Liver (tissue), 3 donors: ENCODE measurements at regions not wholly inside any gene's neighbourhood (a gene's known extent, or its start where the extent isn't known, plus 50 kb on each side); places are given as distances from the start of the nearest gene placed in this dataset.

ENCODE experiments used
- FOXA1 ChIP-seq: IDR thresholded peaks from 2 replicates; pipeline ENCODE4 v1.6.1; 2016; ENCODE audit warnings: antibody characterized with exemption
- HNF4A ChIP-seq, 2 donors: conservative IDR thresholded peaks; 2 replicates each; pipeline ENCODE4 v1.6.1; 2016; ENCODE audit warnings: antibody characterized with exemption in 2 of 2, mild to moderate bottlenecking in 2 of 2
- HNF4G ChIP-seq: IDR thresholded peaks from 2 replicates; pipeline ENCODE4 v1.6.1; 2016; ENCODE audit warnings: antibody characterized with exemption
- JUND ChIP-seq, 2 donors: IDR thresholded peaks; 2 replicates each; pipeline ENCODE4 v1.6.1; 2016; ENCODE audit warnings: antibody characterized with exemption in 2 of 2
- RAD21 ChIP-seq, 2 donors: IDR thresholded peaks; 2 replicates each; pipeline ENCODE4 v1.6.1; 2016; ENCODE audit warnings: antibody characterized with exemption in 2 of 2, mild to moderate bottlenecking in 2 of 2
- RXRA ChIP-seq, 2 donors: IDR thresholded peaks; 2 replicates each; pipeline ENCODE4 v1.6.1; 2017 to 2018; ENCODE audit warnings: antibody characterized with exemption in 2 of 2, mild to moderate bottlenecking in 1 of 2
- SP1 ChIP-seq: IDR thresholded peaks from 2 replicates; pipeline ENCODE4 v1.6.1; 2018; ENCODE audit warnings: antibody characterized with exemption, mild to moderate bottlenecking
- TAF1 ChIP-seq: conservative IDR thresholded peaks from 2 replicates; pipeline ENCODE4 v1.6.1; 2016; ENCODE audit warnings: antibody characterized with exemption, mild to moderate bottlenecking
- YY1 ChIP-seq: IDR thresholded peaks from 2 replicates; pipeline ENCODE4 v1.6.1; 2016; ENCODE audit warnings: antibody characterized with exemption, mild to moderate bottlenecking
- TF ChIP-seq, protein P1 (sequence below): fragments of 150-350 bp; IDR thresholded peaks from 2 replicates; pipeline ENCODE4 v1.5.1; 2017; ENCODE audit warnings: improper control_type of control experiment, low read depth, low read length; ENCODE audit not compliant: missing input control
- TF ChIP-seq, protein P2 (sequence below): IDR thresholded peaks from 2 replicates; pipeline ENCODE4 v1.6.1; 2016; ENCODE audit warnings: antibody characterized with exemption
- donor health status: healthy.
- donor health status: healthy.

DNA sequence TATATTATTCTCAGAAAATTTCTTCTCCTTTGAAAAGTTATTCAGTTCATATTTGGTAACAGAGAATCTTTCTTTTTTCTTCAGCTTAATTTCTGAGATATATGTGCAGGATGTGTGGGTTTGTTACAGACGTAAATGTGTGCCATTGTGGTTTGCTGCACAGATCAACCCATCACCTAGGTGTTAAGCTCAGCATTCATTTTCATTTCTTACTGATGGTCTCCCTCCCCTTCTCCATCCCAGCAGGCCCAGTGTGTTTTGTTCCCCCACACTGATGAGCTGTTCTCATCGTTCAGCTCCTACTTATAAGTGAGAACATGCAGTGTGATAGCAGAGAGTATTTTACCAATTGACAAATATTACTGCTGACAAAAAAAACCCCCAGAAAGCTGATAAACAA, 330.0 kb upstream of the CHD1 start:
- TF ChIP-seq JUND (IDR thresholded peaks at IDR 0.05), result no peak
- TF ChIP-seq, protein P1, sequence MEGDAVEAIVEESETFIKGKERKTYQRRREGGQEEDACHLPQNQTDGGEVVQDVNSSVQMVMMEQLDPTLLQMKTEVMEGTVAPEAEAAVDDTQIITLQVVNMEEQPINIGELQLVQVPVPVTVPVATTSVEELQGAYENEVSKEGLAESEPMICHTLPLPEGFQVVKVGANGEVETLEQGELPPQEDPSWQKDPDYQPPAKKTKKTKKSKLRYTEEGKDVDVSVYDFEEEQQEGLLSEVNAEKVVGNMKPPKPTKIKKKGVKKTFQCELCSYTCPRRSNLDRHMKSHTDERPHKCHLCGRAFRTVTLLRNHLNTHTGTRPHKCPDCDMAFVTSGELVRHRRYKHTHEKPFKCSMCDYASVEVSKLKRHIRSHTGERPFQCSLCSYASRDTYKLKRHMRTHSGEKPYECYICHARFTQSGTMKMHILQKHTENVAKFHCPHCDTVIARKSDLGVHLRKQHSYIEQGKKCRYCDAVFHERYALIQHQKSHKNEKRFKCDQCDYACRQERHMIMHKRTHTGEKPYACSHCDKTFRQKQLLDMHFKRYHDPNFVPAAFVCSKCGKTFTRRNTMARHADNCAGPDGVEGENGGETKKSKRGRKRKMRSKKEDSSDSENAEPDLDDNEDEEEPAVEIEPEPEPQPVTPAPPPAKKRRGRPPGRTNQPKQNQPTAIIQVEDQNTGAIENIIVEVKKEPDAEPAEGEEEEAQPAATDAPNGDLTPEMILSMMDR, result no peak
- TF ChIP-seq HNF4A (conservative IDR thresholded peaks at IDR 0.05), result no peak
- TF ChIP-seq TAF1, result no peak
- TF ChIP-seq HNF4G, result no peak
- TF ChIP-seq YY1, result no peak
- TF ChIP-seq RXRA (IDR thresholded peaks at IDR 0.05), result no peak
- TF ChIP-seq RAD21 (IDR thresholded peaks at IDR 0.05), result no peak
- no peak for TF ChIP-seq FOXA1
- TF ChIP-seq, protein P2, sequence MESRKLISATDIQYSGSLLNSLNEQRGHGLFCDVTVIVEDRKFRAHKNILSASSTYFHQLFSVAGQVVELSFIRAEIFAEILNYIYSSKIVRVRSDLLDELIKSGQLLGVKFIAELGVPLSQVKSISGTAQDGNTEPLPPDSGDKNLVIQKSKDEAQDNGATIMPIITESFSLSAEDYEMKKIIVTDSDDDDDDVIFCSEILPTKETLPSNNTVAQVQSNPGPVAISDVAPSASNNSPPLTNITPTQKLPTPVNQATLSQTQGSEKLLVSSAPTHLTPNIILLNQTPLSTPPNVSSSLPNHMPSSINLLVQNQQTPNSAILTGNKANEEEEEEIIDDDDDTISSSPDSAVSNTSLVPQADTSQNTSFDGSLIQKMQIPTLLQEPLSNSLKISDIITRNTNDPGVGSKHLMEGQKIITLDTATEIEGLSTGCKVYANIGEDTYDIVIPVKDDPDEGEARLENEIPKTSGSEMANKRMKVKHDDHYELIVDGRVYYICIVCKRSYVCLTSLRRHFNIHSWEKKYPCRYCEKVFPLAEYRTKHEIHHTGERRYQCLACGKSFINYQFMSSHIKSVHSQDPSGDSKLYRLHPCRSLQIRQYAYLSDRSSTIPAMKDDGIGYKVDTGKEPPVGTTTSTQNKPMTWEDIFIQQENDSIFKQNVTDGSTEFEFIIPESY, result no peak
- TF ChIP-seq SP1, result no peak
